Loucy (cell line): ENCODE measurements at regions not wholly inside any gene's neighbourhood (a gene's known extent, or its start where the extent isn't known, plus 50 kb on each side); places are given as distances from the start of the nearest gene placed in this dataset.
"Not testable (repeated sequence)": the region's sequence is repeated elsewhere in the genome, so short reads cannot be mapped to it uniquely, and the experiment has no call there.

Source experiments
- H2AFZ ChIP-seq: fragments of 200-600 bp; sonication (generic); 2 replicates; pipeline ENCODE4 v1.6.0; 2016; ENCODE audit warnings: antibody characterized with exemption, mild to moderate bottlenecking, low read length, moderate library complexity
- H3F3A ChIP-seq: fragments of 200-600 bp; 2 replicates; pipeline ENCODE4 v1.6.0; 2016; ENCODE audit warnings: antibody characterized with exemption, low read depth, mild to moderate bottlenecking
- H3K27me3 ChIP-seq: fragments of 200-600 bp; sonication (generic); 2 replicates; pipeline ENCODE4 v1.6.1; 2014; ENCODE audit warnings: low read length, mild to moderate bottlenecking; ENCODE audit not compliant: insufficient read depth, poor library complexity, severe bottlenecking
- H3K36me3 ChIP-seq: fragments of 200-600 bp; sonication (generic); 2 replicates; pipeline ENCODE4 v1.6.1; 2016; ENCODE audit warnings: low read length; ENCODE audit not compliant: insufficient read depth
- H3K4me1 ChIP-seq: fragments of 200-600 bp; sonication (generic); 2 replicates; pipeline ENCODE4 v1.5.1; 2014; ENCODE audit warnings: low read length, mild to moderate bottlenecking; ENCODE audit not compliant: insufficient read depth, poor library complexity, severe bottlenecking
- H3K4me2 ChIP-seq: fragments of 200-600 bp; sonication (generic); 2 replicates; pipeline ENCODE4 v1.6.0; 2014; ENCODE audit warnings: antibody characterized with exemption, low read length, low read depth, mild to moderate bottlenecking; ENCODE audit not compliant: poor library complexity, severe bottlenecking
- H3K4me3 ChIP-seq: fragments of 200-600 bp; sonication (generic); 2 replicates; pipeline ENCODE4 v1.5.1; 2014; ENCODE audit warnings: low read length, mild to moderate bottlenecking, mixed read lengths; ENCODE audit not compliant: poor library complexity, severe bottlenecking
- H3K79me2 ChIP-seq: fragments of 200-600 bp; sonication (generic); 2 replicates; pipeline ENCODE4 v1.6.1; 2014; ENCODE audit warnings: low read length; ENCODE audit not compliant: insufficient read depth
- H3K9ac ChIP-seq: fragments of 200-600 bp; sonication (generic); 2 replicates; pipeline ENCODE4 v1.6.0; 2014; ENCODE audit warnings: mild to moderate bottlenecking, low read depth, low read length, moderate library complexity; ENCODE audit not compliant: poor library complexity, severe bottlenecking
- H3K9me2 ChIP-seq: fragments of 200-600 bp; sonication (generic); replicated peaks from 2 replicates; pipeline ENCODE4 v1.6.1; 2016; ENCODE audit warnings: low read depth, low read length, mixed read lengths
- H3K9me3 ChIP-seq: fragments of 200-600 bp; sonication (generic); 2 replicates; pipeline ENCODE4 v1.6.1; 2014; ENCODE audit warnings: mild to moderate bottlenecking, antibody characterized with exemption, low read length, low read depth; ENCODE audit not compliant: insufficient read depth
- H4K20me1 ChIP-seq: fragments of 200-600 bp; sonication (generic); 2 replicates; pipeline ENCODE4 v1.6.0; 2014; ENCODE audit warnings: antibody characterized with exemption, low read length, mild to moderate bottlenecking; ENCODE audit not compliant: insufficient read depth, poor library complexity, severe bottlenecking
- CTCF ChIP-seq: fragments of 200-600 bp; sonication (generic); conservative IDR thresholded peaks from 2 replicates; pipeline ENCODE4 v1.5.1; 2014; ENCODE audit warnings: mild to moderate bottlenecking, antibody characterized with exemption, low read length
- EZH2phosphoT487 ChIP-seq: fragments of 200-600 bp; IDR thresholded peaks from 2 replicates; pipeline ENCODE4 v1.6.1; 2018; ENCODE audit warnings: antibody characterized with exemption, mild to moderate bottlenecking, moderate library complexity, borderline replicate concordance

GRCh38 chr3:72505539-72506405, 342.5 kb downstream of the SHQ1 start:
- Histone ChIP-seq H3K79me2 (no peaks in the 10 kb centered on the region), H3K4me1 (peaks cover 6% of the 10 kb centered on the region), H4K20me1 (no peaks in the 10 kb centered on the region), H3K4me2 (no peak overlapping the region), H3K9me2 (no peaks in the 10 kb centered on the region), H3F3A (no peaks in the 10 kb centered on the region), H2AFZ (no peak overlapping the region), H3K9me3 (no peaks in the 10 kb centered on the region), H3K27me3 (no peaks in the 10 kb centered on the region), H3K9ac (no peak overlapping the region), H3K36me3 (no peaks in the 10 kb centered on the region), H3K4me3 (no peak overlapping the region)
- TF ChIP-seq CTCF, result no peak
- TF ChIP-seq EZH2phosphoT487, result no peak

GRCh38 chr3:72497501-72497900, 350.7 kb downstream of the SHQ1 start:
- H3K9ac ChIP-seq, H3K4me2 ChIP-seq, H3K9me2 ChIP-seq: not testable (repeated sequence)

GRCh38 chr3:72496051-72496670, 352.1 kb downstream of the SHQ1 start:
- H3F3A ChIP-seq, result no peaks in the 10 kb centered on the region
- no peaks in the 10 kb centered on the region for H3K79me2 ChIP-seq
- H3K36me3 ChIP-seq, result no peaks in the 10 kb centered on the region
- peaks cover 11% of the 10 kb centered on the region for H3K4me1 ChIP-seq
- H2AFZ ChIP-seq, result no peak overlapping the region
- no peak overlapping the region for H3K9ac ChIP-seq
- no peaks in the 10 kb centered on the region for H3K27me3 ChIP-seq
- H3K9me3 ChIP-seq, result no peaks in the 10 kb centered on the region
- H3K4me3 ChIP-seq, result no peak overlapping the region
- H3K4me2 ChIP-seq, result no peak overlapping the region
- TF ChIP-seq CTCF (no peak), EZH2phosphoT487 (no peak)
- H4K20me1 ChIP-seq, result no peaks in the 10 kb centered on the region
- H3K9me2 ChIP-seq, result no peaks in the 10 kb centered on the region

More at GRCh38 chr3:72497501-72497900, 350.7 kb downstream of the SHQ1 start:
- not testable (repeated sequence) for H3K9me3 ChIP-seq, H2AFZ ChIP-seq, H3K4me1 ChIP-seq, H3K36me3 ChIP-seq, H3K27me3 ChIP-seq, H3K4me3 ChIP-seq, H4K20me1 ChIP-seq, H3F3A ChIP-seq, H3K79me2 ChIP-seq
